RCC 7860 (cell line): ENCODE measurements at regions not wholly inside any gene's neighbourhood (a gene's known extent, or its start where the extent isn't known, plus 50 kb on each side); places are given as distances from the start of the nearest gene placed in this dataset.
"Not testable (repeated sequence)": the region's sequence is repeated elsewhere in the genome, so short reads cannot be mapped to it uniquely, and the experiment has no call there.

Experiments used
- DNase-seq: peaks from one replicate; pipeline ENCODE4 v3.0.0-alpha.2; 2015; ENCODE audit warnings: low spot score
- FAIRE-seq: peaks from 2 replicates; lab custom pipeline; 2012; peaks lifted over from hg19 to GRCh38; lab: Jason Lieb, UNC

GRCh38 chr1:144034045-144034444 lies 62.3 kb upstream of the FAM72C start:
- not testable (repeated sequence) for DNase-seq, FAIRE-seq

GRCh38 chr1:144031550-144031949 lies 59.8 kb upstream of the FAM72C start:
- DNase-seq, FAIRE-seq: not testable (repeated sequence)

- DNase-seq, FAIRE-seq: not testable (repeated sequence)
These were observed 54.2 kb upstream of the FAM72C start for GRCh38 chr1:144026022-144026421.

- FAIRE-seq, DNase-seq: not testable (repeated sequence)
These were observed 50.1 kb upstream of the FAM72C start for GRCh38 chr1:144021690-144022384.
